WTC11 (cell line): ENCODE measurements at regions not wholly inside any gene's neighbourhood (a gene's known extent, or its start where the extent isn't known, plus 50 kb on each side); places are given as distances from the start of the nearest gene placed in this dataset.

ENCODE experiments used
- ATAC-seq: fragments of 200-7000 bp; cut with Tn5 transposase; 2 replicates; pipeline ENCODE4 v1.10.0; 2021; ENCODE audit warnings: mild to moderate bottlenecking, moderate library complexity
- CTCF ChIA-PET: fragments of 300-600 bp; sonication (Branson Sonifier 250); formaldehyde crosslinking; loops from one replicate; lab custom pipeline; 2021; ENCODE audit warnings: antibody characterized with exemption; lab: Charles Lee
- POLR2A ChIA-PET: fragments of 350-600 bp; sonication (Branson Sonifier 250); formaldehyde crosslinking; loops from one replicate; lab custom pipeline; 2021; ENCODE audit warnings: antibody characterized with exemption; lab: Charles Lee
- DNase-seq: peaks from one replicate; pipeline ENCODE4 v3.0.0; 2021; ENCODE audit warnings: low spot score
- H3K27ac Mint-ChIP-seq: 2 replicates; pipeline ENCODE4 v1.8.0; 2021; ENCODE audit warnings: mixed read lengths
- H3K27me3 Mint-ChIP-seq: 2 replicates; pipeline ENCODE4 v1.8.0; 2021; ENCODE audit warnings: low read depth, mild to moderate bottlenecking, moderate library complexity, mixed read lengths
- H3K36me3 Mint-ChIP-seq: 2 replicates; pipeline ENCODE4 v1.8.0; 2021; ENCODE audit warnings: mixed read lengths
- H3K4me1 Mint-ChIP-seq: 2 replicates; pipeline ENCODE4 v1.8.0; 2022; ENCODE audit warnings: mixed read lengths
- H3K4me3 Mint-ChIP-seq: 2 replicates; pipeline ENCODE4 v1.8.0; 2021; ENCODE audit warnings: mild to moderate bottlenecking, moderate library complexity, mixed read lengths
- H3K9me3 Mint-ChIP-seq: 2 replicates; pipeline ENCODE4 v1.8.0; 2021; ENCODE audit warnings: mixed read lengths
- AFF4 ChIP-seq: sonication (generic); formaldehyde crosslinking; IDR thresholded peaks from 2 replicates; pipeline ENCODE4 v1.8.1; 2023; ENCODE audit warnings: mild to moderate bottlenecking, missing genetic modification reagents, borderline replicate concordance
- EMX1 ChIP-seq: fragments of 250-450 bp; sonication (Bioruptor Pico); IDR thresholded peaks from 2 replicates; pipeline ENCODE4 v1.8.0; 2021; ENCODE audit warnings: mild to moderate bottlenecking
- ETV6 ChIP-seq: sonication (generic); formaldehyde crosslinking; IDR thresholded peaks from 2 replicates; pipeline ENCODE4 v1.8.1; 2022; ENCODE audit warnings: mild to moderate bottlenecking, missing genetic modification reagents
- FOXK1 ChIP-seq: sonication (generic); formaldehyde crosslinking; IDR thresholded peaks from 2 replicates; pipeline ENCODE4 v1.8.0; 2022; ENCODE audit warnings: mild to moderate bottlenecking, moderate library complexity, missing genetic modification reagents
- FOXP1 ChIP-seq: sonication (generic); formaldehyde crosslinking; IDR thresholded peaks from 2 replicates; pipeline ENCODE4 v1.8.0; 2022; ENCODE audit warnings: missing genetic modification reagents, mild to moderate bottlenecking, moderate library complexity, borderline replicate concordance
- IRF2 ChIP-seq: sonication (generic); formaldehyde crosslinking; IDR thresholded peaks from 2 replicates; pipeline ENCODE4 v1.8.0; 2022; ENCODE audit warnings: low read depth, missing genetic modification reagents, borderline replicate concordance
- OVOL2 ChIP-seq: fragments of 250-450 bp; sonication (Bioruptor Pico); IDR thresholded peaks from 2 replicates; pipeline ENCODE4 v1.9.0; 2021; ENCODE audit warnings: mild to moderate bottlenecking, borderline replicate concordance
- SMAD3 ChIP-seq: sonication (generic); formaldehyde crosslinking; IDR thresholded peaks from 2 replicates; pipeline ENCODE4 v1.8.0; 2022; ENCODE audit warnings: missing genetic modification reagents, mild to moderate bottlenecking, borderline replicate concordance
- TEAD4 ChIP-seq: sonication (generic); formaldehyde crosslinking; IDR thresholded peaks from 2 replicates; pipeline ENCODE4 v1.8.0; 2022; ENCODE audit warnings: mild to moderate bottlenecking, missing genetic modification reagents
- USF1 ChIP-seq: sonication (generic); formaldehyde crosslinking; IDR thresholded peaks from 2 replicates; pipeline ENCODE4 v1.8.0; 2022; ENCODE audit warnings: mild to moderate bottlenecking, missing genetic modification reagents
- USF2 ChIP-seq: sonication (generic); formaldehyde crosslinking; IDR thresholded peaks from 2 replicates; pipeline ENCODE4 v1.8.1; 2023; ENCODE audit warnings: mild to moderate bottlenecking, missing genetic modification reagents, moderate library complexity
- ZMAT4 ChIP-seq: fragments of 250-450 bp; sonication (Bioruptor Pico); IDR thresholded peaks from 2 replicates; pipeline ENCODE4 v1.9.0; 2021; ENCODE audit warnings: mild to moderate bottlenecking
- ZNF121 ChIP-seq: sonication (generic); formaldehyde crosslinking; IDR thresholded peaks from 2 replicates; pipeline ENCODE4 v1.8.0; 2023; ENCODE audit warnings: missing genetic modification reagents
- ZNF416 ChIP-seq: fragments of 250-450 bp; sonication (Bioruptor Pico); IDR thresholded peaks from 2 replicates; pipeline ENCODE4 v1.9.0; 2021; ENCODE audit warnings: mild to moderate bottlenecking, inconsistent platforms
- ZNF671 ChIP-seq: fragments of 250-450 bp; sonication (Bioruptor Pico); IDR thresholded peaks from 2 replicates; pipeline ENCODE4 v1.8.0; 2021; ENCODE audit warnings: mild to moderate bottlenecking
- TF ChIP-seq, protein P1 (sequence below): fragments of 250-450 bp; sonication (Bioruptor Pico); IDR thresholded peaks from 2 replicates; pipeline ENCODE4 v2.1.2; 2022; ENCODE audit warnings: mild to moderate bottlenecking, moderate library complexity
- TF ChIP-seq, protein P2 (sequence below): sonication (generic); formaldehyde crosslinking; conservative IDR thresholded peaks from 2 replicates; pipeline ENCODE4 v1.8.1; 2022; ENCODE audit warnings: mild to moderate bottlenecking, missing genetic modification reagents

GRCh38 chr4:108533245-108533844 is 87.0 kb upstream of the RPL34 start:
- no peak for ATAC-seq
- peaks cover 5% of the 10 kb centered on the region for H3K4me1 Mint-ChIP-seq
- ChIA-PET CTCF (no interaction called here), POLR2A (no interaction called here)
- no peak for DNase-seq
- H3K27me3 Mint-ChIP-seq, result peaks cover 3% of the 10 kb centered on the region; the same call in 1 of the 2 replicates
- H3K36me3 Mint-ChIP-seq, result no peaks in the 10 kb centered on the region
- TF ChIP-seq ZNF416 (CRISPR knock-in tag), result no peak
- TF ChIP-seq, protein P1, sequence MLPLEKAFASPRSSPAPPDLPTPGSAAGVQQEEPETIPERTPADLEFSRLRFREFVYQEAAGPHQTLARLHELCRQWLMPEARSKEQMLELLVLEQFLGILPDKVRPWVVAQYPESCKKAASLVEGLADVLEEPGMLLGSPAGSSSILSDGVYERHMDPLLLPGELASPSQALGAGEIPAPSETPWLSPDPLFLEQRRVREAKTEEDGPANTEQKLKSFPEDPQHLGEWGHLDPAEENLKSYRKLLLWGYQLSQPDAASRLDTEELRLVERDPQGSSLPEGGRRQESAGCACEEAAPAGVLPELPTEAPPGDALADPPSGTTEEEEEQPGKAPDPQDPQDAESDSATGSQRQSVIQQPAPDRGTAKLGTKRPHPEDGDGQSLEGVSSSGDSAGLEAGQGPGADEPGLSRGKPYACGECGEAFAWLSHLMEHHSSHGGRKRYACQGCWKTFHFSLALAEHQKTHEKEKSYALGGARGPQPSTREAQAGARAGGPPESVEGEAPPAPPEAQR (CRISPR knock-in tag), result no peak
- TF ChIP-seq FOXK1 (CRISPR knock-in tag), result no peak
- no peak for TF ChIP-seq EMX1
- TF ChIP-seq USF1, result no peak
- H3K9me3 Mint-ChIP-seq, result no peaks in the 10 kb centered on the region
- H3K27ac Mint-ChIP-seq, result no peak overlapping the region
- no peak overlapping the region for H3K4me3 Mint-ChIP-seq

DNA sequence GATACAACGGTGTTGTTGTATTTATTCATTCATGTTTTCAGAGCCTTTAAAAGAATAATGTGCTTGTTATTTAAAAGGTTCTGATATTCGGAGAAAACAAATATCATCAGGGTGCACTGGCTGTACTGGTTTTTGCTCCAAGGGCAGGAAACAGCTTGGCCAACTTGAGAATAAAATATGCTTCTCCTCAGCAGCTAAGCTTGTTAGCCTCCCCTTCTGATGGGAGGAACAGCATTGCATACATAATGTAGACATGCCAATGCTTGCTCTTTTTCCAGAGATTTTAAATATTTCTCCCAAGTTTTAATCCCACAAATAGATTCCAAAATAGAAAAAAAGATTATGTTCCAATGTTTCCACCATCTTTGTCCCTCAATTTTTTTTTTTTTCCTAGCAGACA is 87.6 kb upstream of the RPL34 start:
- Mint-ChIP-seq H3K27ac (no peak overlapping the region), H3K27me3 (peaks cover 3% of the 10 kb centered on the region; the same call in 1 of the 2 replicates), H3K4me3 (no peak overlapping the region), H3K36me3 (no peaks in the 10 kb centered on the region), H3K4me1 (peaks cover 5% of the 10 kb centered on the region), H3K9me3 (no peaks in the 10 kb centered on the region)
- CTCF ChIA-PET, result no interaction called here
- TF ChIP-seq, protein P2, sequence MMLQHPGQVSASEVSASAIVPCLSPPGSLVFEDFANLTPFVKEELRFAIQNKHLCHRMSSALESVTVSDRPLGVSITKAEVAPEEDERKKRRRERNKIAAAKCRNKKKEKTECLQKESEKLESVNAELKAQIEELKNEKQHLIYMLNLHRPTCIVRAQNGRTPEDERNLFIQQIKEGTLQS (CRISPR knock-in tag), result no peak
- TF ChIP-seq AFF4 (CRISPR knock-in tag) (no peak), FOXP1 (no peak), ZNF121 (CRISPR knock-in tag) (no peak), OVOL2 (CRISPR knock-in tag) (no peak)
- POLR2A ChIA-PET, result no interaction called here
- DNase-seq (no peak), ATAC-seq (no peak)

GRCh38 chr4:108532187-108532586 is 88.2 kb upstream of the RPL34 start:
- TF ChIP-seq SMAD3 (CRISPR knock-in tag) (no peak), IRF2 (CRISPR knock-in tag) (no peak), ZNF671 (CRISPR knock-in tag) (no peak), OVOL2 (CRISPR knock-in tag) (no peak), ZMAT4 (CRISPR knock-in tag) (no peak), USF2 (CRISPR knock-in tag) (no peak), ETV6 (CRISPR knock-in tag) (no peak), TEAD4 (CRISPR knock-in tag) (no peak)
- H3K4me3 Mint-ChIP-seq, result no peak overlapping the region
- H3K9me3 Mint-ChIP-seq, result no peaks in the 10 kb centered on the region
- DNase-seq (no peak), ATAC-seq (no peak)
- H3K4me1 Mint-ChIP-seq, result peaks cover 5% of the 10 kb centered on the region
- CTCF ChIA-PET, result no interaction called here
- H3K27ac Mint-ChIP-seq, result no peak overlapping the region
- no peaks in the 10 kb centered on the region for H3K36me3 Mint-ChIP-seq
- POLR2A ChIA-PET, result no interaction called here
- peaks cover 3% of the 10 kb centered on the region; the same call in 1 of the 2 replicates for H3K27me3 Mint-ChIP-seq
